ENCODE measurements at regions not wholly inside any gene's neighbourhood (a gene's known extent, or its start where the extent isn't known, plus 50 kb on each side); places are given as distances from the start of the nearest gene placed in this dataset.

DNA sequence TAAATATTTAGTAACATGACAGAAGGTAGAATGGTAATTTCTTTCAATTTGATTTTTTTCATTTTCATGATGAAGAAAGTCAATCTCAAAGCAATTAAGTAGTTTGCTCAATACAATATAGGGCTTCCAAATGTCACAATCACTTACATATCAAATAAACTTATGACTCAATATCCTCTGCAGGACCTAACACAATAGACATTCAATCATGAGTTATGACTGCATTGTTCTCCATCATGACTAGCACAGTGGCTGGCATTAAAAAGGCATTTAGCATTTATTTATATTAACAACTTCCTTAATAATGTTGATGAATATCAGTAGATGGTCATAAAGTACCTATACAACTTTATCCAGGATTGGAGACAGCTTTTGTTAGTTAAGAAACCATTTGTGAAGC lies 1499.6 kb downstream of the EFNA5 start:
- Histone ChIP-seq H3K9me3 (ENCODE audit: low read depth, low read length) (no peaks in the 10 kb centered on the region), H3K4me3 (no peak overlapping the region), H3K9ac (ENCODE audit: insufficient read length) (no peak overlapping the region), H3K36me3 (ENCODE audit: insufficient read depth, low read length) (no peaks in the 10 kb centered on the region), H3K27ac (no peak overlapping the region)
- no peak for TF ChIP-seq FOXP2 (optimal IDR thresholded peaks at IDR 0.05; ENCODE audit: control extremely low read depth, extremely low read length, insufficient read depth)
- TF ChIP-seq EZH2 (IDR thresholded peaks at IDR 0.05): no peak
- no peak for TF ChIP-seq POLR2AphosphoS5 (IDR thresholded peaks at IDR 0.05; ENCODE audit: borderline replicate concordance, low read depth, low read length)
- no peak for DNase-seq (ENCODE audit: low read depth, low spot score)

DNA sequence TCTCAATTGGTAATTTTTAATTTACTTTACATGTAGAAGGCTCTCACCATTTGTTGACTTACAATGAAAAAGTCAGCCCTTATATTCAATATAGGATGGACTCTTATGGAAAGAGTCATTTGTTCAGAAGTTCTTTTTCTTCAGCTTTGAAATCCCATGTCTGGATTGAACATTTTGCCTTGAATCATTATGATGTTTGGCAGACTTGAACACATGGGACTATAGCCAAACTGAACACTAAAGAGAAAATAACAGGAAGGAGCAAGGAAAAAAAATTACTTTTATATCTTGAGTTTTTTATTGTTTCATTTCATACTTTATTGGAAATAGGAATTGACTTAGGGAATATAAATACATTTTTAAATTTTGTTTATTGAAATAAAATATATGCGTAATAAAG lies 1503.0 kb downstream of the EFNA5 start:
- Histone ChIP-seq H3K4me3 (no peak overlapping the region), H3K9me3 (ENCODE audit: low read depth, low read length) (no peaks in the 10 kb centered on the region), H3K36me3 (ENCODE audit: insufficient read depth, low read length) (no peaks in the 10 kb centered on the region), H3K27ac (no peak overlapping the region), H3K9ac (ENCODE audit: insufficient read length) (no peak overlapping the region)
- TF ChIP-seq FOXP2 (optimal IDR thresholded peaks at IDR 0.05; ENCODE audit: control extremely low read depth, extremely low read length, insufficient read depth) (no peak), POLR2AphosphoS5 (IDR thresholded peaks at IDR 0.05; ENCODE audit: borderline replicate concordance, low read depth, low read length) (no peak), EZH2 (IDR thresholded peaks at IDR 0.05) (no peak)
- no peak for DNase-seq (ENCODE audit: low read depth, low spot score)

DNA sequence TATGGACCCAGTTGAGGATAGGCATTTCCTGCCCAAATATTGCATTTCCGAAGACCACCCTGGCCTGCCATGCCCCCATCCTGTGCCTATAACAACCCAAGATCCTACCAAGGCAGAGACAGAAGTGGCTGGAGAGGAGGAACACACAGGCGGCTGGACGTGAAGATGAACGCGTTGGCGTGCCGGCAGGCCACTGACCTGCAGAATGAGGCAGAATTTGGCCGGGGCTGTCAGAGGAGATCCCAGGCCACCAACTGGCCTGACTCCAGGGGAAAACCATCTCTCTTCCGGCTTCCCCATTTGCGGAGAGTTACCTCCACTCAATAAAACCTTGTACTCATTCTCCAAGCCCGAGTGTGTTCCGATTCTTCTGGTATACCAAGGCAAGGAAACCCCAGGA lies 1507.5 kb downstream of the EFNA5 start:
- TF ChIP-seq EZH2 (IDR thresholded peaks at IDR 0.05): no peak
- no peak for TF ChIP-seq FOXP2 (optimal IDR thresholded peaks at IDR 0.05; ENCODE audit: control extremely low read depth, extremely low read length, insufficient read depth)
- TF ChIP-seq POLR2AphosphoS5 (IDR thresholded peaks at IDR 0.05; ENCODE audit: borderline replicate concordance, low read depth, low read length): no peak
- DNase-seq (ENCODE audit: low read depth, low spot score): no peak
- Histone ChIP-seq H3K9me3 (ENCODE audit: low read depth, low read length) (no peaks in the 10 kb centered on the region), H3K36me3 (ENCODE audit: insufficient read depth, low read length) (no peaks in the 10 kb centered on the region), H3K9ac (ENCODE audit: insufficient read length) (no peak overlapping the region), H3K4me3 (no peak overlapping the region), H3K27ac (no peak overlapping the region)

DNA sequence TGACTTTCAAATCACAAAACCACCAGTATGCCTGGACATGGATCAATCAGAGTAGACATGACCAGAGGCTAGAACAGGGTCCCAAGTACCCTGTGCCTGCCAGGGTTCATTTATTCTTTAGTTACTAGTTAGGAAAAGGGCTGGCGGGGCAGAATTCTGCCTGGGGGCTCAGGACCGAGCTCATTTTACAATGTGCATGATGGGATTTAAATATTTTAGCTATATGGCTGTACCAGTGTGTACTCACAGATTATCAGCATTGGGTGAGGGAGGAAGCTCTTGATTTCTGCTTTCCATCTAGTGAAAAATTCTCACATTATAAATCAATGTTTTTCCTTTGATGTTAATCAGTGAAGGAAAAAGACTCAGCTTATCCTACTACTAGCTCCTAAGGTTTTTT lies 1511.1 kb downstream of the EFNA5 start:
- Histone ChIP-seq H3K4me3 (no peak overlapping the region), H3K9me3 (ENCODE audit: low read depth, low read length) (no peaks in the 10 kb centered on the region), H3K9ac (ENCODE audit: insufficient read length) (no peak overlapping the region), H3K36me3 (ENCODE audit: insufficient read depth, low read length) (no peaks in the 10 kb centered on the region), H3K27ac (no peak overlapping the region)
- TF ChIP-seq POLR2AphosphoS5 (IDR thresholded peaks at IDR 0.05; ENCODE audit: borderline replicate concordance, low read depth, low read length): no peak
- no peak for TF ChIP-seq EZH2 (IDR thresholded peaks at IDR 0.05)
- no peak for TF ChIP-seq FOXP2 (optimal IDR thresholded peaks at IDR 0.05; ENCODE audit: control extremely low read depth, extremely low read length, insufficient read depth)
- DNase-seq (ENCODE audit: low read depth, low spot score): no peak

DNA sequence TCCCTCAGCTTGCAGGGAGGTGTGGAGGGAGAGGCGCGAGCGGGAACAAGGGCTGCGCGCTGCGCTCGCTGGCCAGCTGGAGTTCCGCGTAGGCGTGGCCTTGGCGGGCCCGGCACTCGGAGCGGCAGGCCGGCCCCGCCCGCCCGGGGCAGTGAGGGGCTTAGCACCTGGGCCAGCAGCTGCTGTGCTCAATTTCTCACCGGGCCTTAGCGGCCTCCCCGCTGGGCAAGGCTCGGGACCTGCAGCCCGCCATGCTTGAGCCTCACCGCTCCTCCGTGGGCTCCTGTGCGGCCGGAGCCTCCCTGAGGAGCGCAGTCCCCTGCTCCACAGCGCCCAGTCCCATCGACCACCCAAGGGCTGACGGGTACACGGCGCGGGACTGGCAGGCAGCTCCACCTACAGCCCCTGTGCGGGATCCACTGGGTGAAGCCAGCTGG lies 1516.4 kb downstream of the EFNA5 start:
- Histone ChIP-seq H3K27ac (no peak overlapping the region), H3K36me3 (ENCODE audit: insufficient read depth, low read length) (peaks cover 3% of the 10 kb centered on the region; the same call in 1 of the 2 replicates), H3K9me3 (ENCODE audit: low read depth, low read length) (no peaks in the 10 kb centered on the region), H3K9ac (ENCODE audit: insufficient read length) (no peak overlapping the region), H3K4me3 (no peak overlapping the region)
- TF ChIP-seq FOXP2 (optimal IDR thresholded peaks at IDR 0.05; ENCODE audit: control extremely low read depth, extremely low read length, insufficient read depth) (no peak), EZH2 (IDR thresholded peaks at IDR 0.05) (no peak), POLR2AphosphoS5 (IDR thresholded peaks at IDR 0.05; ENCODE audit: borderline replicate concordance, low read depth, low read length) (no peak)
- DNase-seq (ENCODE audit: low read depth, low spot score): no peak

DNA sequence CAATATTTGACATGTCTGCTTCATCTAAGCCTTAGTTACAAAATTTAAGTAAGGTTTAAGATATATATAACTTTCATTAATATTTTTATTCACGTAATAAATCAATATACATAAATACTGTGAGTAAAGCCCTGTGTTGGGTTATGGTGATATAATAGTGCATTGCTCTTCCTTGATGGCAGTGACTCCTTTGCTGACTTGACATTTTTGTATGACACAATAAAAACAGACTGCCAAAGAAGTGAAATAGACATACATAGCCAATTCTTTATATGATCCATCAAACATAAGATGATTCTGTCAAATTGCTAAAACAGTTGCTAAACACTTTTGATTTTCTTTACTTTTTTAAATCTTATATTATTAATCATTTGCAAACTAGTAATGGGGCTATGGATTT lies 1518.2 kb downstream of the EFNA5 start:
- Histone ChIP-seq H3K36me3 (ENCODE audit: insufficient read depth, low read length) (peaks cover 3% of the 10 kb centered on the region; the same call in 1 of the 2 replicates), H3K9me3 (ENCODE audit: low read depth, low read length) (no peaks in the 10 kb centered on the region), H3K9ac (ENCODE audit: insufficient read length) (no peak overlapping the region), H3K27ac (no peak overlapping the region), H3K4me3 (no peak overlapping the region)
- TF ChIP-seq POLR2AphosphoS5 (IDR thresholded peaks at IDR 0.05; ENCODE audit: borderline replicate concordance, low read depth, low read length) (no peak), FOXP2 (optimal IDR thresholded peaks at IDR 0.05; ENCODE audit: control extremely low read depth, extremely low read length, insufficient read depth) (no peak), EZH2 (IDR thresholded peaks at IDR 0.05) (no peak)
- DNase-seq (ENCODE audit: low read depth, low spot score): no peak

DNA sequence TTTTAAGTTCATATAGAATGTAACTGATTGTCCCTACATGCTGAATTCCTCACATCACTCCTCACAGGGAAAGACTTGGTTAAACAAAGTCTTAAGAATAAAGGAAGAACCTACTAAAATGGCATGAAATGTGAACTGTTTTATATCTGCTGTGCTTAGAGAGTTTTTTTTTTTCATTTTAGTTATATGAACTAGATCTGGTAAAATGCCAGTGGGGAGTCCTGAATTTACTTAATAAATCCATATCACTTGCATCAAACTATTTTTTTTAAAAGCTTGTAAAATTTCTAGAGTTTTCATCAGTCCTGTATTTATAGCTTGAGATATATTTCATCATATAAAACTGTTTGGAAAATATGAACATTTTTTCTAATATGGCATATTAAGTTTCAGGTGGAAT lies 1528.6 kb downstream of the EFNA5 start:
- Histone ChIP-seq H3K27ac (peak overlapping the region; percentile 69), H3K9me3 (ENCODE audit: low read depth, low read length) (no peaks in the 10 kb centered on the region), H3K36me3 (ENCODE audit: insufficient read depth, low read length) (no peaks in the 10 kb centered on the region), H3K4me3 (peak overlapping the region; percentile 52), H3K9ac (ENCODE audit: insufficient read length) (peak overlapping the region; percentile 32)
- TF ChIP-seq POLR2AphosphoS5 (IDR thresholded peaks at IDR 0.05; ENCODE audit: borderline replicate concordance, low read depth, low read length) (no peak), EZH2 (IDR thresholded peaks at IDR 0.05) (no peak), FOXP2 (optimal IDR thresholded peaks at IDR 0.05; ENCODE audit: control extremely low read depth, extremely low read length, insufficient read depth) (no peak)
- DNase-seq (ENCODE audit: low read depth, low spot score): peak; percentile 53

DNA sequence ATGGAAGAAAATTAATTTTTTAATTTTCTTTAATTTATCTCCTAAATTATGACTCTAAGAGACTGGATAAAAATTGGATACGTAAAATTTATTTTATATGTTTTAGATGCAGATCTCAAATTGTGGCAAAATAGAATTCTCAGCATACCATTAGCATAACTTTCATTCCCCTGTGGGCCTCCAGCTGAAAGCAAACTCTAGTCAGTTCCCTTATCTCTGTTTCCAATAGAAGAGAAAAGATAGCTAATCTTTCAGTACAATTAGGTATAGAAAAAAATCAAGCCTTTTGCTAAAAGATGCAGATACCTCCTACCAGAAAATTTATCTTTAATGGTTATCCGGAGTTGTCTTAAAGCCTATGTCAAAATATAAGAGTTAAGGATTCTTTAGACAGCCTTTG lies 1530.6 kb downstream of the EFNA5 start:
- TF ChIP-seq POLR2AphosphoS5 (IDR thresholded peaks at IDR 0.05; ENCODE audit: borderline replicate concordance, low read depth, low read length) (no peak), FOXP2 (optimal IDR thresholded peaks at IDR 0.05; ENCODE audit: control extremely low read depth, extremely low read length, insufficient read depth) (no peak), EZH2 (IDR thresholded peaks at IDR 0.05) (no peak)
- no peak for DNase-seq (ENCODE audit: low read depth, low spot score)

DNA sequence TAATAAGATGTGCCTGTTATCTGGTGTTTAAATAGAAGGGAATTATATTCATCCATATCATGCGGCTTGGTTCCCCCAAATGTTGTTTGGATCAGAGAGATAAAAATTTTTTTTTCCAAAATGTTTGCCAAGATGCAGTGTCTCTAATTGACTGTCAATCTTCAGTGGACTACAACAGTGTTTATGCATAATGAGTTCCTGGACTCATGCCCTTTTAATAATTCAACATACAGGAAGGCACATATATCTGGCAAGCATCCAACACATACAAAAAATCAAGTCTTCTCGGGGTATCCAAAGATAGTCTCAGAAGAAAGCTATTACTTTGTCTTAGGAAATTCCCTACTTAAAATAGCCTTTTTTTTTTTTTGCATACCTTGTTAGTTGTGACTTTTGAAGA lies 1534.7 kb downstream of the EFNA5 start:
- H3K9ac ChIP-seq (ENCODE audit: insufficient read length): no peak overlapping the region
- DNase-seq (ENCODE audit: low read depth, low spot score): peak; percentile 44
- H3K9me3 ChIP-seq (ENCODE audit: low read depth, low read length): no peaks in the 10 kb centered on the region
- peak overlapping the region; percentile 79; the same call in 1 of the 2 replicates for H3K27ac ChIP-seq
- no peaks in the 10 kb centered on the region for H3K36me3 ChIP-seq (ENCODE audit: insufficient read depth, low read length)
- peak overlapping the region; percentile 31 for H3K4me3 ChIP-seq
- TF ChIP-seq EZH2 (IDR thresholded peaks at IDR 0.05): no peak
- TF ChIP-seq POLR2AphosphoS5 (IDR thresholded peaks at IDR 0.05; ENCODE audit: borderline replicate concordance, low read depth, low read length): no peak
- TF ChIP-seq FOXP2 (optimal IDR thresholded peaks at IDR 0.05; ENCODE audit: control extremely low read depth, extremely low read length, insufficient read depth): no peak

More for the DNA sequence above, 1530.6 kb downstream of the EFNA5 start:
- no peak overlapping the region for H3K9ac ChIP-seq (ENCODE audit: insufficient read length)
- no peak overlapping the region for H3K4me3 ChIP-seq
- H3K9me3 ChIP-seq (ENCODE audit: low read depth, low read length): no peaks in the 10 kb centered on the region
- H3K36me3 ChIP-seq (ENCODE audit: insufficient read depth, low read length): no peaks in the 10 kb centered on the region
- H3K27ac ChIP-seq: peak overlapping the region; percentile 16; the same call in 1 of the 2 replicates

Measured in SK-N-MC (cell line).